Stimulated activated CD4-positive, alpha-beta T cell treated with anti-CD3 and anti-CD28 coated beads, Interleukin-12 subunit alpha, Interleukin-12 subunit beta, amount 100 ng/mL, for 24 hours (primary cell): ENCODE measurements at regions not wholly inside any gene's neighbourhood (a gene's known extent, or its start where the extent isn't known, plus 50 kb on each side); places are given as distances from the start of the nearest gene placed in this dataset.
"Not testable (repeated sequence)": the region's sequence is repeated elsewhere in the genome, so short reads cannot be mapped to it uniquely, and the experiment has no call there.

ENCODE experiments used
- DNase-seq, 2 experiments: peaks; one replicate each; pipeline ENCODE4 v3.0.0-alpha.2; 2020; ENCODE audit warnings: low read depth in 2 of 2

DNA sequence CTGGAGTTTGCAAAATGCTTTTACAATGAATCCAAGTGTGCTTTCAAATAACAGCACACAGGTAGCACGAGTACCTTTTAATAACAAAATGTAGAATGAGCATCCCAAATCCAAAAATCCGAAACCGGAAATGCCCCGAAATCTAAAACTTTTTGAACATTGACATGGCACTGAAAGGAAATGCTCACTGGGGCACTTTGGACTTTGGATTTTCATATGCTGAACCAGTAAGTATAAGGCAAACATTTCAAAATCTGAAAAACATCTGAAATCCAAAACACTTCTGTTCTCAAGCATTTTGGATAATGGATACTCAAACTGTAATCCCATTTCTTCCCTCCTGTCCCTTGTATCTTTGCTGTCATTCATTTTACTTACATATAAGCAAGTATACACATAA lies 50.1 kb downstream of the GCNT4 start:
- DNase-seq: no peak

DNA sequence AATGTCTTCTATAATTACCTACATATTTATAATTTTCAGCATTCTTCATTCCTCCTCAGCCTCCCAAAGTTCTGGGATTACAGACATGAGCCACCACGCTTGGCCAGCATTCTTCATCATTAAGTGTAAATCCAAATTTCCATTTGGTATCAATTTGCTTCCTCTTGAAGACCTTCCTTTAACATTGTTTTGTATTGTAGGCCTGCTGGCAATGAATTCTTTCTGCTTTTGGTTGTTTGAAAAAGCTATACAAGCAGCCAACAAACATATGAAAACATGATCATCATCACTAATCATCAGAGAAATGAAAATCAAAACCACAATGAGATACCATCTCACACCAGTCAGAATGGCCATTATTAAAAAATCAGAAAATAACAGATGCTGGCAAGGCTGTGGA lies 56.4 kb downstream of the GCNT4 start:
- DNase-seq: no peak

DNA sequence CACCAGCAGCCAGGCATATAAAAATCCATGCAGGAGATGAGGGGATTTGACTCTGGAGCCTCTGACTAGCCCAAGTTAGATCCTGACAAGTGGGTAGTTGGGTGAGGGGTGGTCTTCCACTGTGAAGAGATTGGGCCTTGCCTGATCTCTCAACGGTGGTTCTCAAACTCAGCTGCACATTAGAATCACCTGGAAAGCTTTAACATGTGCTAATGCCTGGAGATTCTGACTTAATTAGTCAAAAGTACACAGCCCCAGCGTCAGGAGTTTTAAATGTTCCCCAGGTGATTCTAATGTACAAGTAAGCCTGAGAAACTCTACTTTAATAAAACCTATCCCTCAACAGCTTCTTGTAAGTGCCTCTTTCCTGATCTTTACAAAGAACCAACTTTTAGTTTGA lies 57.5 kb downstream of the GCNT4 start:
- DNase-seq: no peak

DNA sequence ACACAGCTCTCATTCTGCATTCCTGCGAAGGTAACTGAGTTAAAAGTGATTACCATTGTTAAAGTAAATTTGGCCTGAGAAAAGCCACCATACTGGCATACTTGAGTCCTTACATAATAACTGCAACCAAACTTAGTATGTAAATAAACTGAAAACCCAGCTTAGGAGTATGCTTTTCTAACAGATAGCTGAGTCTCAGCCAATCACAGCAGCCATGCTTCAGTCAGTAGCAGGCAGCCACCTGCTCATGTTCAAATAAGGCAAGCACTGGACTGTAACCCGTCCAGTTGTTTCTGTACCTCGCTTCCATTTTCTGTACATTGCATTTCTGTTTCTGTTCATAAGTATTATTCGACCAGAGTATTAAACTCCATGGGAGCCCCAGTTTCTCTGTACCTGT lies 58.6 kb downstream of the GCNT4 start:
- DNase-seq: no peak

DNA sequence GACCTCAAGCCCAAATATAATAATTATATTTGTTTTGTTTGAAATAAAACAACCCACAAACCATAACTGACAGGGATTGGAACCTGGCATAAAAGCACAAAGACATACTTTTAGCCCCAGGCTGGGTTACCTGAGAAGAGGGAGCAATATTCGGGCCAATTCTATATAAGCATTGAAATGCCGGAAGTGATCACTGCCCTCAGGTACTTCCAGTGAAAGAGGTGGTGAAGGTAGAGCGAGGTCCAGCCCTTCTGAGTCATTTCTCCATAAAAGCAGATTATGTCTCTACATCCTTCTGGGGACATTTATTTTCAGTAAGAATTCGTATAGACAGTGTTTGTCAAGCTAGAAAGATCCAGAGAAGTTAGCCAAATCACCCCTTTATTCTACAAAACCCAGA lies 59.6 kb downstream of the GCNT4 start:
- no peak for DNase-seq

DNA sequence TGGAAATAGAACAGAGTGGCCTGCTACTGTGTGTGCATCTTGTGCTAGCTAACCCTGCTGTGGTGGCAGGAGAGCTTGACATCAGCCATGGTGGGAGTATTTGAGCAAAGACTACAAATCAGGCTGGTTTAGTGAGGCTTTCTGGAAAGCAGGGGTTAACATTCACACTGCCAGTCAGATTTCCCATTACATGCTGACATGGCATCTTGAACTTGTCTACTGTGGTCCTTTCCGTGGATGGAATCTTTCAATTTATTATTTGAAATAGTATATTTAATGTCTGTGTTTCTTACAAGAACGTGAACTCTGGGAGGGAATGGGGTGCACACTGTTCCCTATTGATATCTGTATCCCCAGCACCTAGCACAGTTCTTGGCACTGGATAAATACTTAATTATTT lies 60.8 kb downstream of the GCNT4 start:
- DNase-seq: no peak

DNA sequence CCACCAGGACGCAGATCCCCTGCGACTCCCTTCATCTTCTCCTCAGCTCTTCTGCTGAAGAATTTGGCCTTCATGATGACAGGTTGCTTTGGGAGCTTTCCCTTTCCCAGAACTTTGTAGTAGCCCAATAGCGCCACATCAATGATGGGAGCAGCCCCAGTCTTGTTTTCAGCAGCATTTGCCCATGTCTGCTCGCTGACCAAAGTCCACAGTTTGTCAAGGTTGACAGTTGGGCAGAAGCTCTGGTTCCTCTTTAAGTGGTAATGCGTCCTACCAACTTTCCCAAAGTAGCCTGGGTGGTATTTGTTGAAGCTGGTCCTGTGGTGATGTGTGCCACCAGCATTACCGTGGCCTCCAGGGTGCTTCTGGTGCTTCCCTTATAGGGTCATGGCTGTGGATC lies 62.2 kb downstream of the GCNT4 start:
- DNase-seq: no peak

DNA sequence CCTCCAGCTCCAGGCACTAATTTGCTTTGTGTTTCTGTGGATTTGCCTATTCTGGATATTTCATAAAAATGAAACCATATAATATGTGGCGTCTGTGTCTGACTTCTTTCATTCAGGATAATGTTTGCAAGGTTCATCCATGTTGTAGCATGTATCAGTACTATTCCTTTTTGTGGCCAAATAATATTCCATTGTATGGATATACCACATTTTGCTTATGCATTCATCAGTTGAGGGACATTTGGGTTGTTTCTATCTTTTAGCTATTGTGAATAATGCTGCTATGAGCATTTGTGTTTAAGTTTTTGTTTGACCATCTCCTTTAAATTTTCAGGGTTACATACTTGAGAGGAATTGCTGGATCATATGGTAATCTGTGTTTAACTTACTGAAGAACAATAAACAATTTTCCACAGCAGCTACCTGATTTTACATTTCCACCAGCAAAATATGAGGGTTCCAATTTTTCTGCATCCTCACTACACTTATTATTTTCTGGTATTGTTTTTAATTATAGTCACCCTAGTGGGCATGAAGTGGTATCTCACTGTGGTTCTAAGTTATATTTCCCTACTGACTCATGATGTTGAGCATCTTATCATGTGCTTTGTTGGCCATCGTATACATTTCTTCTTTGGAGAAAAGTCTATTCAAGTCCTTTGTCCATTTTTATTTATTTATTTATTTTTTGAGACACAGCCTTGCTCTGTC lies 63.9 kb downstream of the GCNT4 start:
- DNase-seq: no peak

DNA sequence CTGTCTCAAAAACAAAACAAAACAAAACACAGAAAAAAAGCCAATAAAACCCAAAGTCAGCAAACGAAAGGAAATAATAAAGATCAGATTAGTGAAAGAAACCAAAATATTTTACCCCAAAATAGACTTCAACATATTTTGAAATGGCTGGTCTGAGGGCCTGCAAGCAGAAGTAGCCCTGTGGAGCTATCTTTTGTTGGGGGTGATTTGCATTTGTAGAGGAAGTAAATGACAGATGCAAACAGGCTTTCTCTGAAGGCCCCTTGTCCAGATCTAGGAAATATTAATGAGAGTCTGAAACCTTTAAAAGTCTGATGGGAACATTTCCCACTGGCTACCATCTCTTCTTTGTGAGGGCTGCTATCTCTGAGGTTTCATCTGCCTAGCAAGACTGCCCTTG lies 74.0 kb downstream of the GCNT4 start:
- DNase-seq: no peak

DNA sequence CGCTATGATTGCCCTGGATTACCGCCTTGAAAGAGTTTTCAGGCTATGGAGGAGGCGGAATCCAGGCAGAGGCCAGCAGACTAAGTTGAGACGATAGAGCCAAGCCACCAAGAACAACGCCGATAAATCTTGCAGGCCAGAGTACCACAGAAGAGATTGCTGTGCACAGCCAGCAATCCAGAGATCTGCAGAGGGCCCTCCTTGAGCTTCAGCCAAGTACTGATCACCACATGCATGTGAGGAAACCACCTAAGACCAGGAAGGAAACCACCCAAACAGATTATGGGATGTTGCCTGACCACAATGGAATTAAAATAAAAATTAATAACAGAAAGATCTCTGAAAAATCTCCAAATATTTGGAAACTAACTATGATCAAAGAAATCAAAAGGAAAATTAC lies 74.9 kb downstream of the GCNT4 start:
- DNase-seq: no peak

DNA sequence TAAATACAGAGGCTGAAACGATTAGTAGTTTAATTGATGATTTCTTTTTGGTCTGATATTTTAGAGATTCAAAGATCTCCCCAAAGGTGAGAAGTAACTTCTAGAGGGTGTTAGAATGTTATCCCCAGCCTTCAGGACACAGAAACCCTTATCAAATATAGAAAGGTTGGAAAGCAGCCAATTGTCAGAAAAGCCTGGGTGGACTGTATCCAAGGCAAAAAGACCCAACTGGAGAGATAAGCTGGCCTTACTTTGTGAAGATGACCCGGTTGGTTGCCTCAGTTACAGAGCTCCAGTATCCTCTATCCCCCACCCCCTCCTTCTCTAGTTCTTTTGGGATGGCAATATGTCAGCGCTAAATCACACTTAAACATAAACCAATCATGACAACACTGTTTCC lies 75.7 kb downstream of the GCNT4 start:
- no peak for DNase-seq

DNA sequence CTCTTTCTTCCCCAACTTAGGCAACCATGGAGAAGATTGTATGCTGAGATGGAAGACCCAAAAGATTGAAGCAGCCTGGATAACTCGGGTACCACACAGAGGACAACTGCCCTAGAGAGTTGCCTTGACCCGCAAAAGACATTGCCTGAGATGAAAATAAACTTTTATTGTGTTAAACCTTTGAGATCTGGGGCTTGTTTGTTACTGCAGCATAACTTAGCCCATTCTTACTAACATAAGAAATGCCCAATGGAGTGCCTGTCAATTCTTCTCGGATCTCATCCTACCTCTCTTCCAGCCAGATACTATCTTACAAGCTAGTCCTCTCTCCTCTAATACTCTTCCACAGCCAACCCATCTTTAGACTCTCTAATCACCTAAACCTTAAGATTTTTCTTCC lies 76.8 kb downstream of the GCNT4 start:
- no peak for DNase-seq

DNA sequence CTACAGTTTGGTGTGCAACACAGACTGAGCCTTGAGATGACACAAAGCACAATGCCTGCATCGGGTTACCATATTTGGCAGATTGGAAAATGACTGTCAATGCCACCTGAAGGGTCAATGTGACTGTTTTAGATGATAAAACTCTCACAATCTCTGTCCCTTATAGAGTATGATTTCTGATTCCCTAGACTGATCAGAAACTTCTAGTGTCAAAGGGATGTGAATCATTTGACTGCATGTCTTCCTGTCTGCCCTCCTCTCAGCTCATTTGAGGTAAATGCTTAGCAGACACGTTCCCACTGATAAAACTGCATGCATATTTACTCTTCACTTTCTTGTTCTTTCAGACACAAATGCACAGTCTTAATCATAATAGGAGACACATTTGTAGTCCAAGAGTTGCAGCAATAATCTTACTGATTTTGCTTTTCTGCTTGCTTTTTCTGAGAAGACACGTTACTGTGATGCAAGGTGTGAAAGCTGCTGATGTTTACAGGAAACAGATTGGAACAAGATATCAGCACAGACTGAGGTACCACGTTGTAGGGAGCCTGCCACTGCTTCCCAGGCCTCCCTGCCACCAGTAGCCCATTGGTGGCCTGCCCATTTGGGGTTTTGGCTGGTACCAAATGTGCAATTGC lies 77.8 kb downstream of the GCNT4 start:
- no peak for DNase-seq

DNA sequence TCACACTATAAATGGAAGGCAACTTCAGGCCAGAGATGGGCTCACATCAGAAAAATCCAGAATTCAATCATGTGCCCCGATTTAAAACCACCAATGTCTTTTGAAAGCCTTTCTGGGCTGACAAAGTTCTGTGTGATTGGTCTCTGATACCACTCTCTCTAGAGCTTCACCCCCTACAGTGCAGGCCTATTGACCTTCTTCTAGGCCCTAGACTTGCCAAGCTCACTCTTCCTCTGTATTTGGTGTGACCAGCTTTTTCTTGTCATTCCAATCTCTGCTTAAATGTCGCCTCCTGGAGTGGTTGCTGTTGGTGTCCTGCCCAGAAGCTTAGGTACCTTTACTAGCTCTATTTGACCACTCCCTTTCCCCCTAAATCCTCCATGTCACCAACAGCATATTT lies 78.7 kb downstream of the GCNT4 start:
- DNase-seq: no peak

DNA sequence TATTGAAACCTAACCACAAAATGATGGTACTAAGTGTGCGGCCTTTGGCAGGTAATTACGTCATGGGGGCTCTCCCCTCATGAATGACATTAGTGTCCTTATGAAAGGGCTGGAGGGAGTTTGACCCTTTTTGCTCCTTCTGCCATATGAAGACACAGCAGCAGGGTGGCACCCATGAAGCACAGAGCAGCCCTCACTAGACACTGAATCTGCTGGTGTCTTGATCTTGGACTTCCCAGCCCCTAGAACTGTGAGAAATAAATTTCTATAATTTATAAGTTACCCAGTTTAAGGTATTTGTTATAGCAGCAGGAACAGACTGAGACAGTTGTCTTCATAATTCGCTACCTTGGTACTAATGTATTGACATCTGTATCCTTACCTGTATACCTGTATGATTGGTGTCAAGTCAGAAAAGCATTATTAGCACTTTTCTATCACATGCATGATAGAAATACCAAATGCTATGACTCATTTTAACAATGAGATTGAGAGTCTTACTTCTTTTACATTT lies 80.4 kb downstream of the GCNT4 start:
- no peak for DNase-seq

DNA sequence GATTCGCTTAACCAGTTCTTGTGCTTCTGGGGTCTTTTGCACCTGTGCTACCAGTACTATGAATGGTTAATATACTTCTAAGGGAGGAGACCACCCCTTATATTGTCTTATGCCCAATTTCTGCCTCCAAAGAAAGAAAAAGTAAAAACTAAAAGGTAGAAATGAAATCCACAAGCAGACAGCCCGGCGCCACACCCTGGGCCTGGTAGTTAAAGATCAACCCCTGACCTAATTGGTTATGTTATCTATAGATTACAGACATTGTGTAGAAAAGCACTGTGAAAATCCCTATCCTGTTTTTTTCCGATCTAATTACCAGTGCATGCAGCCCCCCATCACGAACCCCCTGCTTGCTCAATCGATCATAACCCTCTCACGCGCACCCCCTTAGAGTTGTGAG lies 81.5 kb downstream of the GCNT4 start:
- not testable (repeated sequence) for DNase-seq

DNA sequence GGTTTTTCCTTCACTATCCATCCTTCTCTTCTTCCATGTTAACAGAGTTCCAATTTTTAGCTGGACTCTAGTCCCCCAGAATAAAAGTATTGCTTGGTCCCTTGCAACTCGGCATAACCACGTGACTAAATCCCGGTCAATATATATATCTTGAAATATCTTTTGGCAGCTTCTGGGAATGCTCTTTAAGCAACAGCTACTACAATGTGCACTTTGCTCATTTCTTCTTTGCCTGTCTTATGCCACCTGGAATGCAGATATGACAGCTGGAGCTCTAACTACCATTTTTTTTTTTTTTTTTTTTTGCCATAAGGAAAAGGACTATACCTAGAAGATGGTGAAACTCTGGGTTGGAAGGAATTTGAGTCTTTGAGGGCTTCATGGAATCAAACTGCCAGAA lies 82.6 kb downstream of the GCNT4 start:
- no peak for DNase-seq

DNA sequence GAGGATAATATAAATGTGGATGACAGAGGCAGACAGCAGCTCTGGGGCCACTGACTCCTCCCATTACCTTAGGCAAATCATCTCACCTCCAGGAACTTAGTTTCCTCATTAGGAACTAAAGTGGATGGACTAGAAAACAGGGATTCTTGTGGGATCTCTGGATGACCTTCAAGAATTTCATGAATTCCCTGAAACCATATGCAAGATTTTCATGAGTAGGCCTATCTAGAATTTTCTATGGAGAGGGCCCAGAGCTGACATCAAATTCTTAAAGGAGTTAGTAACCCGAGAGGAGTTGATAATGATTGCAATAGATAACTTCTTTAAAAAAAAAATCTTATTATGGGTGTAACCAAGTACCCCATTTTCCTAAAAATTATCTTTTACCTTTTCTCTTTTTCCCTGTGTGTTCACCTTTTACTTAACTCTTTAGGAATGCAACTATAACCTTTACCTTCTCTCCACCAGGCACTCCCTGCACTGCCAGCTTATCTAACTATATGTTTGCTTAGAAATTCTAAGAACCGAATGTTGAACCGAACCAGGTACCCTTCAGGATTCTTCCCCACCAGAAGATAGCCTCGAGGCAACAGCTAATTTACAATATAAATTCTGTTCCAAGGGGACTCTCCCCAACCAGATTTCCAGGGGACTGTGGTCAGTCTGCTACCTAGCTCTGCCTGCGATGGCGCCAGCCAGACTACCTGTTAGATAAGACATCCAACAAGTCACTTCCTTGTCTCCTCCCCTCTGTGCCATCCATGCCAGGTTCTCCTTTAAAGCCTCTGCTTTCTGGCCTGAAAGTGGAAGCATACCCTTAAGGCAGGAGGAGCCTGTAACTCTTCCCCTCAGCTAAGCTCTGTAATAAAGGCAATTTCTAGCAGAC lies 86.0 kb downstream of the GCNT4 start:
- DNase-seq: no peak

DNA sequence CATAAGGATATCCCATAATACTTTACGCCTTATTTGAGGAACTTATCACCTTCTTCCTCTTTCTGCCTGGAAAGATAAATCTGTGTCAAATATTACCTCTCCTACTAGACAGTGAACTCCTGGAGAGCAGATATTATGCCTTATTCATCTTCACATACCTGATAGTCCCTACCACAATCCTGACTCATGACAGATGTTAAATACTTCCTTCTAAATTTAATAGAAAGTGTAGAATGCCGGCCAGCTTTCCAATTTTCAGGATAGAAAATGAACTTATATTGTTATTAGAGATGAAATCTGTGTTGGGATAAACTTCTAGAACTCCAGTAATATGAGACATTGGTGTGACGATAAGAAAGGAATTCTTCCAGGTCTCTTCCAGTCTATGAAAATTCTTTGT lies 89.0 kb downstream of the GCNT4 start:
- no peak for DNase-seq

DNA sequence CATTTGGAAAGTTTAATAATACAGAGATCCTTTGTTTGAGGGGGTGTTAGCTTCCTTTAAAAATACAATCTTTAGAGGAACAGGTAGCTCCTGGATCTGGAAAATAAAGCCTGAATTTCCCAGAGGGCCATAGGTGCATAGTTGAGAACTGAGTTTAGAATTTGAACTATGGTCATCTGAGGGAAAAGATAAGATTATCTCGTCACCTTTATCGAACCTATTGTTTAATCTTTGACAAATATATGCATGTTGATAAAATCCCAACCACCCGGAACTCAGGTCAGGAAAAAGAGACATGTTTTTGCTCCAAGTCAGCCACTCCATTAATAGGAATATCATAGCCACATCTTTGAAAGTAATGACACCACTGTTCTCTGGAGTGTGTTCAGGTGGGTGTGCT lies 91.7 kb upstream of the FAM169A start:
- DNase-seq: no peak

DNA sequence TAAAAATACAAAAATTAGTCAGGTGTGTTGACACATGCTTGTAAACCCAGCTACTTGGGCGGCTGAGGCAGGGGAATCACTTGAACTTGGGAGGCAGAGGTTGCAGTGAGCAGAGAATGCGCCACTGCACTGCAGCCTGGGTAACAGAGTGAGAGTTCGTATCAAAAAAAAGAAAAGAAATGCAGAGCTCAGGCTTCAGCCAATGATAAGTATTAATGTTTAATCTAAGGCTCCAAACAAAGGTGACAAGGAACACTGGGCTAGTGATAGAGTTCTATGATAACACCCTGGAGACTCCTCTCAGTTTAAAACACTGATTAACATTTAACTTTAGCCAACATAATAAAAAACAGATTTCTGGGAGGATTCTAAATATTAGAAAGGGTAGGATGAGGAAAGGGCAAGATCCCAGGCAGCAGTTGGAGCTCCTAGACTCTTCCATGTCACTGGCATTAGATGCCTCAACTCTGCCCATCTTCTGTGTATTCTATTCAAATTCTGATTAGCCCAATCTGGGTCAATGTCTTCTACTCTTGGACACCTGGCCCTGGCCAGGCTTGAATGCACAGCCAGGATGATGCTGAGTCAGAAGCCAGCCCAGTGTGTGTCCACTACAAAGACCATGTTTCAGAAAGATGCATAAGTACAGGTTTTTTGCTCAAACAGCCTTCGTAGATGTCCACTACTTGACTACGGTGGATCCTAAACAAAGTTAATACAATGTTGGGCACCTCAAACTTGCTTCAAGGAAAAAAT lies 91.0 kb upstream of the FAM169A start:
- no peak for DNase-seq

DNA sequence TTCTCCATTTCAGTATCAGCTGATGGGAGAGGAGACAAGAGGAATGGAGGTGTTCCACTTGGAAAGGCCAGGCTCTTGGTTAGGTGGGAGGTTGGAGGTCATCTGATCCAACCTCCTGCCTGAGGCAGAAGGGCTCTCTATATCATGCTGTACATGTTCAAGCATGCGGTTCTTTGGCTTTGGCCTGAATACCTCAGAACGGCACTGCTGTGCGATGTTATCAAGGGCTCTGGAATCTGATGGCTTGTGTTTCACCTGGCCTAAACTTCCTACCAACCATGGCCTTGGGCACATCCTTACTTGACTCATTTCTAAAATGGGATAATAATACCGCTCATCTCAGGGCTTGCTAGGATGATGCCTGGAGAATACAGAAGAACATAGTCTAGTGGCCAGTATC lies 90.1 kb upstream of the FAM169A start:
- no peak for DNase-seq
